Activated naive CD8-positive, alpha-beta T cell (primary cell): ENCODE measurements at regions not wholly inside any gene's neighbourhood (a gene's known extent, or its start where the extent isn't known, plus 50 kb on each side); places are given as distances from the start of the nearest gene placed in this dataset.

Experiments used
- H3K27ac Mint-ChIP-seq: one replicate; pipeline ENCODE4 v1.8.0; 2021; ENCODE audit warnings: mixed read lengths
- H3K27me3 Mint-ChIP-seq: one replicate; pipeline ENCODE4 v1.8.0; 2021; ENCODE audit warnings: mixed read lengths
- H3K36me3 Mint-ChIP-seq: one replicate; pipeline ENCODE4 v1.8.0; 2021; ENCODE audit warnings: mixed read lengths
- H3K4me1 Mint-ChIP-seq: one replicate; pipeline ENCODE4 v1.8.0; 2021; ENCODE audit warnings: low read depth, mixed read lengths
- H3K4me3 Mint-ChIP-seq: one replicate; pipeline ENCODE4 v1.8.0; 2021; ENCODE audit warnings: mild to moderate bottlenecking, mixed read lengths
- H3K9me3 Mint-ChIP-seq: one replicate; pipeline ENCODE4 v1.8.0; 2021; ENCODE audit warnings: low read depth, mixed read lengths

DNA sequence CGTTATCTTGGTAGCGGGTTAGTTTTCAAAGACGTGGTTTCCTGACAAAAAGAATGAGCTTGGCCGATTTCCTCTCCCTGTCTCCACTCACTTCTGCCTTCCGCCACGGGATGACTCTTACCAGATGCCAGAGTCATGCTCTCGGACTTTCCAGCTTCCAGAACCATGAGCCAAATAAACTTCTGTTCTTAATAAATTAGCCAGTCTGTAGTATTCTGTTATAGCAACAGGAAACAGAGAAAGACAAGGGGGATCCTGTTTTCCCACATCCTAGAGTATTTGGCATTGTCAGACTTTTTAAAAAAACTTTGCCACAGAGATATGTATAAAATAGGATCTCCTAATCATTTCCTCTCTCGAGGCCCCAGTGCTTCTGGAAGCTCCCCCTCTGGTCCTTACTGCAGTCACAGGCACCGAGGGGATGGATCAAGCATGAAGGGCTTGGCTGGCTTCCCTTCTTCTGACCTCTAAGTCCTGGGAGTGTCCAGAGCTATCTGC, 84.9 kb upstream of the NAA20 start:
- H3K27ac Mint-ChIP-seq, result no peak overlapping the region
- H3K9me3 Mint-ChIP-seq, result no peaks in the 10 kb centered on the region
- H3K27me3 Mint-ChIP-seq, result peaks cover 3% of the 10 kb centered on the region

DNA sequence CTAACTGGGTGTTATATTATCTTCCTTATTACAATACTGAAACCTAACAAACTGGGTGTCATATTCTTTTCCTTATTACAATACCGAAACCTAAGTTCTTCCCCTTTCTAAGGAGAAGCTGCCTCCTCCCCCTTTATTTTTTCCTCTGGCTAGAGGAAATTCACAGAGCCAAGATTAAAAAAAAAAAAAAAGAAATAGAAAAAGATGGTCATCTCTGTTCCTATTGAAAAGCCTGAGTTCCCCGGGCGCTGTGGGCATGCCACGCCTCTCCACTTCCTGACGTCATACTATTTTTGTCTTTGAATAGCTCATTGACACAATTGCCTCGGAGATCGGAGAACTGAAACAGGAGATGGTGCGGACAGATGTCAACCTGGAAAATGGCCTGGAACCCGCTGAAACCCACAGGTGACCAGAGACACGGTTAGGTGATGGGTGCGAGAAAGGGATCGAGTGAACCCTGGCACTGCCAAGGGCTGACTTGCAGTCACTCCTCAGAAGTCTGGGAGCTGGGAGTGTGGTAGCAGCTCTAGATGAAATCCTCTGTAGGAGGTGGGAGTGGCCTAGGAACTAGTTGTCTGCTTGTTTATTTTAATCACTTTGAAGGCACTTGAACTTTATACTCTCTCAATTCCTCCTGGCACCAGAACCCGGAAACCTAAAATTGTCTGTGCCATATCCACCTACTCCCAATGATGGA, 82.2 kb upstream of the NAA20 start:
- Mint-ChIP-seq H3K4me3 (peak overlapping the region; percentile 13), H3K27ac (no peak overlapping the region), H3K36me3 (no peaks in the 10 kb centered on the region), H3K4me1 (peaks cover 19% of the 10 kb centered on the region), H3K9me3 (no peaks in the 10 kb centered on the region), H3K27me3 (peaks cover 7% of the 10 kb centered on the region)

More for the DNA sequence above, 84.9 kb upstream of the NAA20 start:
- no peaks in the 10 kb centered on the region for H3K36me3 Mint-ChIP-seq
- no peak overlapping the region for H3K4me3 Mint-ChIP-seq
- peaks cover 7% of the 10 kb centered on the region for H3K4me1 Mint-ChIP-seq

DNA sequence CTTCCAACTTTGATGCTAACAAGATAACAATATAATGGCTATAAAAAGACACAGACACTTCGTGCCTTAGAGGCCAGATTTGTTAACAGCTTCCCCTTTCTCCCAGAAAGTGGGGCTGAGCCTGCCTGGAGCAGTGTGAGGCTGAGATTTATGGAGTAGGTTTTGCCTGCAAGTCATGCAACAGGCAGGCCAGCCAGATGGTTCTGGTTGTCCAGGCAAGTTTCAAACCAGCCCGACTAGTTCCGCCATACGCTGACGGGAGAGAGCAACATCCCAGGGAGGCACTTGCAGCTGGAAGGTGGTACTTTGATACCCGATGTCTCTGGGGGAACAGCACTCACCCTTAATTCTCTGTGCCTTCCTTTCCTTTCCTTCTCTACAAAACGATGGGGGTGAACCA, 81.3 kb upstream of the NAA20 start:
- Mint-ChIP-seq H3K36me3 (no peaks in the 10 kb centered on the region), H3K4me1 (peaks cover 19% of the 10 kb centered on the region), H3K9me3 (no peaks in the 10 kb centered on the region), H3K4me3 (no peak overlapping the region), H3K27ac (no peak overlapping the region), H3K27me3 (peaks cover 9% of the 10 kb centered on the region)

DNA sequence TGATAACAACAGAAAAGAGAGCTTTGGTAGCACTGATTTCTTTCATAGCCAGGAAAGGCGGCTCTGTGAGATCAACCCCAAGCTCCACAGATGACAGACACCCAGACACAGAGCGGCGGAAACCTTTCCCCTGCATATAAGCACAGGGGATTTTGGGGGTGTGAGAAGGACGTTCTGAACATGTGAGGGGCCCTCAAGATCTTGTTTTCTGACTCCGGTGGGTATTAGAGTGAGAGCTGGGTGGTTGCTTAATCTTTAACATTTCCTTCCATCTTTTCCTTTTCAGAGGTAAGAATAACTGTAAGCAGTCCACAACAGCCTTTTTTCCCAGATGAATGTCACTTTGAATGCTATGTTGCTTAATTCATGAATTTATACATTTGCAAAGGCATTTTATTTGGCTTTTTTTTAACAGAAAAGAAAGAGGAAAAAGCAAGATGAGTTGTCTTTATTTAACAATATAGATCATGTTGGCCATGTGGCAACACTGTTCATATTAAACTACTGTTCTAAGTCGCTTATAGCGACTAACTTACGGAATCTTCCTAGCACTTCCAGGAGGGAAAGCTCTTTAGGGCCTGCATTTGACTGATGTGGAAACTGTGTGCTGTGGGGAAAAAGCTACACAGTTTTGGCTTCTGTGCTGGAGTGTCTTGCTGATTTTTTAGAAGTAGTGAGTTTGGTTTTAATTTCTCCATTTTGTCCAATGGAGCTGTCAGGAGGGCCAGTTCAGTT, 80.5 kb upstream of the NAA20 start:
- Mint-ChIP-seq H3K9me3 (no peaks in the 10 kb centered on the region), H3K4me3 (no peak overlapping the region), H3K27me3 (peaks cover 9% of the 10 kb centered on the region), H3K36me3 (no peaks in the 10 kb centered on the region), H3K27ac (no peak overlapping the region), H3K4me1 (peaks cover 19% of the 10 kb centered on the region)

DNA sequence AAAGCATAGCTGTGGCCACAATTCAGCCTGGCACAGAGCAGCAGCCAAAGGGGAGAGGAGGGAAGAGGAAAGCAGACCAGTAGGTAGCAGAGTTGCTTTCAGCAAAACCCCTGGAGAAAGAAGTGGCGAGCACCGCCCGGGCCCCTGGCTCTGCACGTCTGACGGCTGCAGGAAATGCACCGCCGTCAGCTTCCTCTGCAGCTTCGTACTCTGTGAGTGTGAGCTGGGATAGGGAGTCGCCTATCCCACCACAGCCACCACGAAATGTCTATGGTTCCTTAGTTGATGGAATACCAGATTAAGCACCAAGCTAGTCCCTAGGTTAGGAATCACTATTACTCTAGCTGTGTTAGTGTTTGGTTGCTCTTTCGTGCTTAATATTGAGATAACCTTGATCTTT, 79.9 kb upstream of the NAA20 start:
- H3K27me3 Mint-ChIP-seq, result peaks cover 11% of the 10 kb centered on the region
- H3K27ac Mint-ChIP-seq, result no peak overlapping the region
- H3K4me1 Mint-ChIP-seq, result peaks cover 19% of the 10 kb centered on the region
- no peaks in the 10 kb centered on the region for H3K9me3 Mint-ChIP-seq
- no peaks in the 10 kb centered on the region for H3K36me3 Mint-ChIP-seq
- H3K4me3 Mint-ChIP-seq, result peak overlapping the region; percentile 68

DNA sequence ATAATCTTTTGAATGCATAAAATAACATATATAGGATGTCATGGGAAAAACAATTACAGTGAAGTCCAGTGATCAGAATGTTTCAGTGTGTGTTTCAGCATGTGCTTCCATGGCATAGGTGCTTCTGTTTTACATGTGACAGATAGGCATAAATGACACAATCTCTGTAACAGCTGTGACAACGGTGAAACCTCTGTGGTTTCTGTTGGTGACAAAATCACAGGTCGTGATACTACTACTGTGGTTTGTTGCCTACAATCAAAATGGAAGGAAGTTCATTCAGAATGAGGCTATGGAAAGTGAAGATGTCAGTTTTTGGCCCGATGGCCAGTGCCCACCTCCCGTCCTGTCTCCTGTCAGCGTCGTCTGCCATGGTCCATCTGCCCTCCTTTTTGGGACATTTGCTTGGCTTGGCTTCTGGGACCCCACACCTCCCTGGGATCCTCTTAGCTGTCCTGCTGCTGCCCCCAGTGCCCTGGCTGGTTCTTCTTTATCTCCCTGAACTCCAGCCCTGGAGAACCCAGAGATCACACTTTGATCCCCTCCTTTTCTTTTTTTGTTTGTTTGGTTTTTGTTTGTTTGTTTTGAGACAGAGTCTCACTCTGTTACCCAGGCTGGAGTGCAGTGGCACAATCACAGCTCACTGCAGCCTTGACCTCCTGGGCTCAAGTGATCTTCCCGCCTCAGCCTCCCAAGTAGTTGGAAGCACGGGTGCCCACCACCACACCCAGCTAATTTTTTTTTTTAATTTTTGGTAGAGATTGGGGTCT, 79.3 kb upstream of the NAA20 start:
- no peaks in the 10 kb centered on the region for H3K36me3 Mint-ChIP-seq
- peaks cover 19% of the 10 kb centered on the region for H3K4me1 Mint-ChIP-seq
- peaks cover 11% of the 10 kb centered on the region for H3K27me3 Mint-ChIP-seq
- H3K9me3 Mint-ChIP-seq, result no peaks in the 10 kb centered on the region
- peak overlapping the region; percentile 68 for H3K4me3 Mint-ChIP-seq
- H3K27ac Mint-ChIP-seq, result no peak overlapping the region

DNA sequence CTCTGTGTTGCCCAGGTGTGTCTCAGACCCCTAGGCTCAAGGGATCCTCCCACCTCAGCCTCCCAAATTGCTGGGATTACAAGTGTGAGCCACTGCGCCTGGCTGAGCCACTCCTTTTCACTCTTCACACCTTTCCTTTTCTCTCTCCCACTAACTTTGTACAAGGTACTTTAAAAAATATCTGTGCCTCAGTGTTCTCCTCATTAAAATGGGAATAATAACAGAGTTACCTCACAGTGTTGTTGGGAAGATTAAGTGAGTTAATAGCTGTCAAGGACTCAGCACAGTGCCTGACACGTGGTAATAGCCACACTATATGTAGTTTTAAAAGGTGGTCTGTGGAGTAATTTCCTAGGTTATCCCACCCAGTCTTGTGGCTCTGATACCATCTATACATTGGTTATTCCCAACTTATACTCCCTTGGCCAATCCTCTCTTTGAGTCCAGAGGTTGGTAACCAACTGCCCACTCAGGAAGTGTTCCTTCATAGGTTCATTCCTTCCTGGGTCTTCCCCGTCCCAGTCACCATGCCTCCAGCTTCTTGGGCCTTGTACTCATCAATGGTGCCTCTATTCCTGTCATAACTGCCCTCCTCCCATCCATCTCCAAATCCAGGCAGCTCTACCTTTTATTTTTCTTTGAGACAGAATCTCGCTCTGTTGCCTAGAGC, 78.6 kb upstream of the NAA20 start:
- no peaks in the 10 kb centered on the region for H3K9me3 Mint-ChIP-seq
- peaks cover 11% of the 10 kb centered on the region for H3K27me3 Mint-ChIP-seq
- peaks cover 19% of the 10 kb centered on the region for H3K4me1 Mint-ChIP-seq
- no peaks in the 10 kb centered on the region for H3K36me3 Mint-ChIP-seq
- H3K27ac Mint-ChIP-seq, result no peak overlapping the region
- peak overlapping the region; percentile 68 for H3K4me3 Mint-ChIP-seq

DNA sequence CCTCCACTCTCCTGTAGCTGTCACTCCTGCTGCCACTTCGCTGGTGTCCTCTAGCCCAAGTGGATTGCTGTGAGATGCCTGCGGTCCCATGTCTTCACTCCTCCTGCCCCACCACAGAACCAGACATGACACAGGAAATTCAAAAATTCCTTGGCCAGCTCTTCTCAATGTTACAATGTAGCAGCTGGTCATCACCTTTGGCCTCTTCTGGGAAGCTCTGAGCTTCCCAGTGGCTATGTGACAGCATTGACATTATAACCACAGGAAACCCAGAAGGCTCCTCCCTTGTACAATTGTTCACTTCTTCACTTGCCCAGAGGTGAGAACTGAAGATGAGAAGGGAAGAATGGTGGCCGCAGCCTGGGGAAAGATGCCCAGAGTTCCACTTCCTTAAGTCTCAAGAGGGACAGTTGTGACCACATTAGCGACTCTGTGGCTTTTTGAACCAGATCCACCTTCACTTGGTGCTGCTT, 76.1 kb upstream of the NAA20 start:
- no peak overlapping the region for H3K27ac Mint-ChIP-seq
- H3K4me1 Mint-ChIP-seq, result peaks cover 19% of the 10 kb centered on the region
- no peaks in the 10 kb centered on the region for H3K36me3 Mint-ChIP-seq
- no peak overlapping the region for H3K4me3 Mint-ChIP-seq
- H3K9me3 Mint-ChIP-seq, result no peaks in the 10 kb centered on the region
- peaks cover 14% of the 10 kb centered on the region for H3K27me3 Mint-ChIP-seq

DNA sequence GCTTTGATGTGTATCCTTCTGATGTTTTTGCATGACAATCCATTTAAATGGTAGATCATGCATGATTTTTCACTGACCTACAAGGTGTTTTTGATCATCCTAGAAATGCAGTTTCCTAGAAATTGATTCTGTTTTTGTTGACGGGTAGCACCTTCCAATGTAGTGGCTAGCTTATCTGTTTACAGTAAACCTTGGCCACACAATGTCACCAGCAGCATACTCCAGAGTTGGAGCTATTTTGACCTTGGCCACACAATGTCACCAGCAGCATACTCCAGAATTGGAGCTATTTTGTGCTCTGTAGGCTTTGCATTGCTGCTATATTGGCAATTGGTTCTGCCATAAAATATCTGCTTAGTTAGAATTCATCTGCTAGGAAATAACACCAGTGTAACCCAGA, 74.6 kb upstream of the NAA20 start:
- H3K9me3 Mint-ChIP-seq, result no peaks in the 10 kb centered on the region
- peaks cover 9% of the 10 kb centered on the region for H3K4me1 Mint-ChIP-seq
- no peak overlapping the region for H3K4me3 Mint-ChIP-seq
- H3K27me3 Mint-ChIP-seq, result peaks cover 15% of the 10 kb centered on the region
- no peak overlapping the region for H3K27ac Mint-ChIP-seq
- H3K36me3 Mint-ChIP-seq, result no peaks in the 10 kb centered on the region

DNA sequence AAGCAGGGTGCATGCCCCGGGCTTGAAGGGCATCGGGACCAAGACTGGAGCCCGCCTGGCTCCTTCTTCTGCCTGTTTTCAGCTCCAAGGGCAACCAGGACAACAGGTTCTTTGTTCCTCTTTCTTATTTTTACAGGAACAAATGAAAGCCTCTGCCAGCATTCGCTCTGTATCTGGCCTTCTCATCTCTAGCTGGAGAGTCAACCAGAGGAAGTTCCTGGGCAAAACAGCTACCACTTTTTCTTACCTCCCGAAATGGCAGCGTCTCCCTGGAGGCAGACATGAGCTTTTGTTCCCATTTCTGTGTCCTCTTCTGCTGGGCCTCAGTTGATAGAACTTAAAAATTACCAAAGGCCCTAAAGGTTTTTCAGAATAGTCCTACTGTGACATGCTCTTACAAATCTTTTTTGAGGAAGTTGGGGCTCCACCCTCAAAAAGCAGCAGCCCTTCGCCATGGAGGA, 74.1 kb upstream of the NAA20 start:
- no peak overlapping the region for H3K27ac Mint-ChIP-seq
- H3K4me3 Mint-ChIP-seq, result no peak overlapping the region
- no peaks in the 10 kb centered on the region for H3K36me3 Mint-ChIP-seq
- peaks cover 15% of the 10 kb centered on the region for H3K27me3 Mint-ChIP-seq
- no peaks in the 10 kb centered on the region for H3K9me3 Mint-ChIP-seq
- peaks cover 4% of the 10 kb centered on the region for H3K4me1 Mint-ChIP-seq

DNA sequence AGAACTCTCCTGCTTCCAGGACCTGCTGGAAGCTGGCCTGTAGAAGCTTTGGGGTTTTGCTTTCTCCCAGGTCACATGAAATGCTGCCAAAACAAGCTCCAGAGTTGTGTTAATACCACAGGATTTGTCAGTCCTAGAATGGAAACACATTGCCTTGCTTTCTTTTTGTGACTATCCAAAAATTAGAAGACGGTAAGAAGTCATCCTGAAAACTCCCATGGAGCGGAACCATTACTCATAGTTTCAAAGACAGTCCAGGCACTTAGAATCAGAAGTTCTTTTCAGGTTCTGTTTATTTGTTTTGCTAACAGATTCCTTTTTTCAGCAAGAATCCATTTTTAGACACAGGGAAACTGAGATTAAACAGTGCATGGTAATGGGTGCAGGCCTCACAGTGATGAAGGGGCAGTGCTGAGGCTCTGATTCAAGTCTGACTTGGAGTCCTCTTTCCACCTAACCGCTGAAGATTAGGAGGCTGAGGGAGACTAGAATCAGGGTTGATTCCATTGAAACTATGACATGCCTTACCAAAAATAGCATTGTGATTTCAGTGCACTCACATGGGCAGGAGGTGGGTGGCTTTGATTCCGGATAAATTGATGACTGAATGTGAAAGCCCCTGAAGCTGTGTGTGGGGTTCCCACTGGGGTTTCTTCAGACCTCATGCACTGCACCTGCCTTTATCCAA, 72.2 kb upstream of the NAA20 start:
- Mint-ChIP-seq H3K9me3 (no peaks in the 10 kb centered on the region), H3K27me3 (peaks cover 10% of the 10 kb centered on the region), H3K36me3 (no peaks in the 10 kb centered on the region), H3K4me3 (no peak overlapping the region), H3K4me1 (no peaks in the 10 kb centered on the region), H3K27ac (no peak overlapping the region)

DNA sequence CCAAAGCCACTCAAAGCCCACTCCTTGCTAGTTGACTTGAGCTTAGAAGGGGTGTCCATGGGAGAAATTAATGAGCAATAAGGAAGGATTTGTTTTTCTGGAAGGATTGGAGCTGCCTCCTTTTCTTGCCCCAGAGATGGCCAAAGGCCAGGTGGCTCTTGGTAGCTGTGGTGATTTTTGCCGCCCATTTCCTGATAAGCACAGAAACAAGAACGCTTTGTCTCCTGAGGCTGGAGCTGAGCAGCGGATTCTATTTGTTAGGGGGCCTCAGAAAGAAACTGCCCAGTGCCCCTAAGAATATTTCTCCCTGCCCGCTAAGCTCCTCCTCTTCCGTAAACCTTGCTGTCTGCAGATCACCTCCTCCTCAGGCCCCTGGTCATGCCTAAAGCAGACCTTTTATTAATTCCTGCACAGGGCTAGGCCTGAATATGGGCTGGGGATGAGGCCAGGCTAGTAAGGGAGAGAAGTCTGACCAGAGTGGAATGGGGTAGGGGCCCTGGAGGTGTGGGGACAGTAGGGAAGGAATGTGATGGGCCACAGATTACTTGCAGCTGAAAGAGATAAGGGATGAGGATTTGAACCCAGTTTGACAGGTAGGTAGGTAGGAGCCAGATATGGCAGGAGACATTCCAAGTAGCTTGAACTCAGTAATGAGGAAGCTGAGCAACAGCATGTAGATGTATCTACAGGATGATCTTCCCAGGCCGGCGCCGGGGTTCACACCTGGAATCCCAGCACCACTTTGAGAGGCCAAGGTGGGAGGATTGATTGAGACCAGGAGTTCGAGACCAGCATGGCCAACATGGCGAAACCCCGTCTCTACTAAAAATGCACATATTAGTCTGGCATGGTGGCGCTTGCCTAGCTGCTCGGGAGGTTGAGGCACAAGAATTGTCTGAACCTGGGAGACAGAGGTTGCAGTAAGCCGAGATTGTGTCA, 71.2 kb upstream of the NAA20 start:
- no peaks in the 10 kb centered on the region for H3K4me1 Mint-ChIP-seq
- H3K9me3 Mint-ChIP-seq, result no peaks in the 10 kb centered on the region
- H3K27me3 Mint-ChIP-seq, result peaks cover 9% of the 10 kb centered on the region
- no peak overlapping the region for H3K4me3 Mint-ChIP-seq
- no peaks in the 10 kb centered on the region for H3K36me3 Mint-ChIP-seq
- H3K27ac Mint-ChIP-seq, result no peak overlapping the region

DNA sequence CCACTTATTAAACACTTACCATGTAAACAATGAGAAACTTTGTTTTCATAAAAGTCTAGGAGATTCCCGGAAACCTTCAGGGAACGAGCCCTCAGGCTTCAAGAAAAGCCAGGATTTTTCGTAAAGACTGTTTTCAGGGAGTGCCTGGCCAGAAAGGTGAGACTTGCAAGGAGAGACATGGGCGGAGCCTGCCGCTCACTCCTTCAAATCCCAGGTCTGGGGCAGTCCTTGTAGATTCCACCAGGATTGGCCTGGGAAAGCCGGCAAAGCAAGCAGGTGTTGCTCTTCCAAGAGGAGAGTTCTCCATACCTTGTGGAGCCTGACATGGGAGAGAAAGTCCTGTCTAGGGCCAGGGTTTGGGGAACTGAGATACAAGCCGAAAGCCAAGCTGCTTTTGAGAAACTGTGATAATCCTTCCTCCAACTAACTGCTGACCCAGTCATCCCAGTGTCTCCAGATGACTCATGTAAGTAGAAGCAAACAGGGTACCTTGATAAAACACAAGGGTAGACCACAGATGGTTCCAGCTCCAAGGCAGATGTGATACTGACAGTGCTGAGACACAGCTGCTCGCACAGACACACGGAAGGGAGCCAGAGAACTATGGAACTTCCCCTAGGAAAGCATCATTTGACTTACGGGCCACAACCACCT, 69.4 kb upstream of the NAA20 start:
- H3K27ac Mint-ChIP-seq, result no peak overlapping the region
- H3K27me3 Mint-ChIP-seq, result peaks cover 7% of the 10 kb centered on the region
- no peaks in the 10 kb centered on the region for H3K36me3 Mint-ChIP-seq
- no peaks in the 10 kb centered on the region for H3K4me1 Mint-ChIP-seq
- no peak overlapping the region for H3K4me3 Mint-ChIP-seq
- no peaks in the 10 kb centered on the region for H3K9me3 Mint-ChIP-seq
